GM23338 (cell line): ENCODE measurements at regions not wholly inside any gene's neighbourhood (a gene's known extent, or its start where the extent isn't known, plus 50 kb on each side); places are given as distances from the start of the nearest gene placed in this dataset.

ENCODE experiments used
- CREB1 ChIP-seq: fragments of 250-450 bp; sonication (Bioruptor Pico); IDR thresholded peaks from 2 replicates; pipeline ENCODE4 v1.5.0; 2020; ENCODE audit warnings: low read depth, mild to moderate bottlenecking, moderate library complexity
- EZH2 ChIP-seq: fragments of 200-600 bp; sonication (generic); IDR thresholded peaks from one replicate; pipeline ENCODE4 v1.8.0; 2017; ENCODE audit warnings: antibody characterized with exemption, mild to moderate bottlenecking, low read depth; ENCODE audit not compliant: unreplicated experiment
- EZH2phosphoT487 ChIP-seq: fragments of 200-600 bp; sonication (generic); IDR thresholded peaks from one replicate; pipeline ENCODE4 v1.8.1; 2018; ENCODE audit warnings: antibody characterized with exemption; ENCODE audit not compliant: unreplicated experiment
- JUNB ChIP-seq: IDR thresholded peaks from one replicate; pipeline ENCODE4 v1.6.1; 2016; ENCODE audit warnings: antibody characterized with exemption; ENCODE audit not compliant: unreplicated experiment
- NANOG ChIP-seq: IDR thresholded peaks from 2 replicates; pipeline ENCODE4 v1.6.1; 2016; ENCODE audit warnings: antibody characterized with exemption, borderline replicate concordance
- POLR2AphosphoS5 ChIP-seq: IDR thresholded peaks from 2 replicates; pipeline ENCODE4 v1.6.1; 2016; ENCODE audit warnings: antibody characterized with exemption, low read depth
- ZNF114 ChIP-seq: fragments of 250-450 bp; sonication (Bioruptor Pico); IDR thresholded peaks from 2 replicates; pipeline ENCODE4 v1.5.0; 2020; ENCODE audit warnings: mild to moderate bottlenecking, moderate library complexity
- ZNF331 ChIP-seq: fragments of 250-450 bp; sonication (Bioruptor Pico); IDR thresholded peaks from 2 replicates; pipeline ENCODE4 v1.5.0; 2020; ENCODE audit warnings: low read depth, mild to moderate bottlenecking, moderate library complexity
- TF ChIP-seq, protein P1 (sequence below): IDR thresholded peaks from one replicate; pipeline ENCODE4 v1.6.1; 2018; ENCODE audit warnings: antibody characterized with exemption; ENCODE audit not compliant: unreplicated experiment
- TF ChIP-seq, protein P2 (sequence below), 2 experiments: fragments of 200-600 bp in 1 of 2; sonication (generic) in 1 of 2; conservative IDR thresholded peaks; 2 replicates each; pipeline versions ENCODE4 v1.5.1 to v1.6.1; 2016 to 2017; ENCODE audit warnings: antibody characterized with exemption in 2 of 2, low read depth in 2 of 2, mild to moderate bottlenecking in 2 of 2, moderate library complexity in 1 of 2
- TF ChIP-seq, protein P3 (sequence below): fragments of 250-450 bp; sonication (Bioruptor Pico); IDR thresholded peaks from 2 replicates; pipeline ENCODE4 v1.5.0; 2020; ENCODE audit warnings: mild to moderate bottlenecking, moderate library complexity
- TF ChIP-seq, protein P4 (sequence below): IDR thresholded peaks from 2 replicates; pipeline ENCODE4 v1.6.1; 2016; ENCODE audit warnings: antibody characterized with exemption

DNA sequence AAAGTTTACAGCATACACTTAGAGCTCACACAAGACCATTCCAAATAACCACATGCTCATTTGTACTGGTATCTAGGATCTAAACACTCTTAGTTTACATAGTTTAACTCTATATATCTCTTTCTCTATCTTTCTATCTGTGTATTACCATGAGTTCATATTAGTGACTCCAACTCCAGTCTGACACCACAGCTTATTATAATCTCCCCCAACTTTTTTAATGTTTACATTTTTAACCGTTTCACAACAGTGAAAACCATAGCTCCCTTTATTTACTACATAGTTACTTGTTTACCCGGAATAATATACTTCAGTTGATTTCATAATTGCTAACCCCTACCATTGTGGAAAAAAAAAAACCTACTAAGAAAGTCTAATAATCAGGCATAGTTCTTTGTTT is 362.4 kb upstream of the RGS17 start:
- TF ChIP-seq, protein P1, sequence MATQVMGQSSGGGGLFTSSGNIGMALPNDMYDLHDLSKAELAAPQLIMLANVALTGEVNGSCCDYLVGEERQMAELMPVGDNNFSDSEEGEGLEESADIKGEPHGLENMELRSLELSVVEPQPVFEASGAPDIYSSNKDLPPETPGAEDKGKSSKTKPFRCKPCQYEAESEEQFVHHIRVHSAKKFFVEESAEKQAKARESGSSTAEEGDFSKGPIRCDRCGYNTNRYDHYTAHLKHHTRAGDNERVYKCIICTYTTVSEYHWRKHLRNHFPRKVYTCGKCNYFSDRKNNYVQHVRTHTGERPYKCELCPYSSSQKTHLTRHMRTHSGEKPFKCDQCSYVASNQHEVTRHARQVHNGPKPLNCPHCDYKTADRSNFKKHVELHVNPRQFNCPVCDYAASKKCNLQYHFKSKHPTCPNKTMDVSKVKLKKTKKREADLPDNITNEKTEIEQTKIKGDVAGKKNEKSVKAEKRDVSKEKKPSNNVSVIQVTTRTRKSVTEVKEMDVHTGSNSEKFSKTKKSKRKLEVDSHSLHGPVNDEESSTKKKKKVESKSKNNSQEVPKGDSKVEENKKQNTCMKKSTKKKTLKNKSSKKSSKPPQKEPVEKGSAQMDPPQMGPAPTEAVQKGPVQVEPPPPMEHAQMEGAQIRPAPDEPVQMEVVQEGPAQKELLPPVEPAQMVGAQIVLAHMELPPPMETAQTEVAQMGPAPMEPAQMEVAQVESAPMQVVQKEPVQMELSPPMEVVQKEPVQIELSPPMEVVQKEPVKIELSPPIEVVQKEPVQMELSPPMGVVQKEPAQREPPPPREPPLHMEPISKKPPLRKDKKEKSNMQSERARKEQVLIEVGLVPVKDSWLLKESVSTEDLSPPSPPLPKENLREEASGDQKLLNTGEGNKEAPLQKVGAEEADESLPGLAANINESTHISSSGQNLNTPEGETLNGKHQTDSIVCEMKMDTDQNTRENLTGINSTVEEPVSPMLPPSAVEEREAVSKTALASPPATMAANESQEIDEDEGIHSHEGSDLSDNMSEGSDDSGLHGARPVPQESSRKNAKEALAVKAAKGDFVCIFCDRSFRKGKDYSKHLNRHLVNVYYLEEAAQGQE, result no peak
- TF ChIP-seq ZNF331 (no peak), CREB1 (CRISPR knock-in tag) (no peak), EZH2 (no peak), POLR2AphosphoS5 (no peak), EZH2phosphoT487 (no peak), JUNB (no peak), NANOG (no peak), ZNF114 (CRISPR knock-in tag) (no peak)
- TF ChIP-seq, protein P2, sequence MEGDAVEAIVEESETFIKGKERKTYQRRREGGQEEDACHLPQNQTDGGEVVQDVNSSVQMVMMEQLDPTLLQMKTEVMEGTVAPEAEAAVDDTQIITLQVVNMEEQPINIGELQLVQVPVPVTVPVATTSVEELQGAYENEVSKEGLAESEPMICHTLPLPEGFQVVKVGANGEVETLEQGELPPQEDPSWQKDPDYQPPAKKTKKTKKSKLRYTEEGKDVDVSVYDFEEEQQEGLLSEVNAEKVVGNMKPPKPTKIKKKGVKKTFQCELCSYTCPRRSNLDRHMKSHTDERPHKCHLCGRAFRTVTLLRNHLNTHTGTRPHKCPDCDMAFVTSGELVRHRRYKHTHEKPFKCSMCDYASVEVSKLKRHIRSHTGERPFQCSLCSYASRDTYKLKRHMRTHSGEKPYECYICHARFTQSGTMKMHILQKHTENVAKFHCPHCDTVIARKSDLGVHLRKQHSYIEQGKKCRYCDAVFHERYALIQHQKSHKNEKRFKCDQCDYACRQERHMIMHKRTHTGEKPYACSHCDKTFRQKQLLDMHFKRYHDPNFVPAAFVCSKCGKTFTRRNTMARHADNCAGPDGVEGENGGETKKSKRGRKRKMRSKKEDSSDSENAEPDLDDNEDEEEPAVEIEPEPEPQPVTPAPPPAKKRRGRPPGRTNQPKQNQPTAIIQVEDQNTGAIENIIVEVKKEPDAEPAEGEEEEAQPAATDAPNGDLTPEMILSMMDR (conservative IDR thresholded peaks at IDR 0.05; ENCODE audit: low read depth in 2 of 2), result no peak
- TF ChIP-seq, protein P3, sequence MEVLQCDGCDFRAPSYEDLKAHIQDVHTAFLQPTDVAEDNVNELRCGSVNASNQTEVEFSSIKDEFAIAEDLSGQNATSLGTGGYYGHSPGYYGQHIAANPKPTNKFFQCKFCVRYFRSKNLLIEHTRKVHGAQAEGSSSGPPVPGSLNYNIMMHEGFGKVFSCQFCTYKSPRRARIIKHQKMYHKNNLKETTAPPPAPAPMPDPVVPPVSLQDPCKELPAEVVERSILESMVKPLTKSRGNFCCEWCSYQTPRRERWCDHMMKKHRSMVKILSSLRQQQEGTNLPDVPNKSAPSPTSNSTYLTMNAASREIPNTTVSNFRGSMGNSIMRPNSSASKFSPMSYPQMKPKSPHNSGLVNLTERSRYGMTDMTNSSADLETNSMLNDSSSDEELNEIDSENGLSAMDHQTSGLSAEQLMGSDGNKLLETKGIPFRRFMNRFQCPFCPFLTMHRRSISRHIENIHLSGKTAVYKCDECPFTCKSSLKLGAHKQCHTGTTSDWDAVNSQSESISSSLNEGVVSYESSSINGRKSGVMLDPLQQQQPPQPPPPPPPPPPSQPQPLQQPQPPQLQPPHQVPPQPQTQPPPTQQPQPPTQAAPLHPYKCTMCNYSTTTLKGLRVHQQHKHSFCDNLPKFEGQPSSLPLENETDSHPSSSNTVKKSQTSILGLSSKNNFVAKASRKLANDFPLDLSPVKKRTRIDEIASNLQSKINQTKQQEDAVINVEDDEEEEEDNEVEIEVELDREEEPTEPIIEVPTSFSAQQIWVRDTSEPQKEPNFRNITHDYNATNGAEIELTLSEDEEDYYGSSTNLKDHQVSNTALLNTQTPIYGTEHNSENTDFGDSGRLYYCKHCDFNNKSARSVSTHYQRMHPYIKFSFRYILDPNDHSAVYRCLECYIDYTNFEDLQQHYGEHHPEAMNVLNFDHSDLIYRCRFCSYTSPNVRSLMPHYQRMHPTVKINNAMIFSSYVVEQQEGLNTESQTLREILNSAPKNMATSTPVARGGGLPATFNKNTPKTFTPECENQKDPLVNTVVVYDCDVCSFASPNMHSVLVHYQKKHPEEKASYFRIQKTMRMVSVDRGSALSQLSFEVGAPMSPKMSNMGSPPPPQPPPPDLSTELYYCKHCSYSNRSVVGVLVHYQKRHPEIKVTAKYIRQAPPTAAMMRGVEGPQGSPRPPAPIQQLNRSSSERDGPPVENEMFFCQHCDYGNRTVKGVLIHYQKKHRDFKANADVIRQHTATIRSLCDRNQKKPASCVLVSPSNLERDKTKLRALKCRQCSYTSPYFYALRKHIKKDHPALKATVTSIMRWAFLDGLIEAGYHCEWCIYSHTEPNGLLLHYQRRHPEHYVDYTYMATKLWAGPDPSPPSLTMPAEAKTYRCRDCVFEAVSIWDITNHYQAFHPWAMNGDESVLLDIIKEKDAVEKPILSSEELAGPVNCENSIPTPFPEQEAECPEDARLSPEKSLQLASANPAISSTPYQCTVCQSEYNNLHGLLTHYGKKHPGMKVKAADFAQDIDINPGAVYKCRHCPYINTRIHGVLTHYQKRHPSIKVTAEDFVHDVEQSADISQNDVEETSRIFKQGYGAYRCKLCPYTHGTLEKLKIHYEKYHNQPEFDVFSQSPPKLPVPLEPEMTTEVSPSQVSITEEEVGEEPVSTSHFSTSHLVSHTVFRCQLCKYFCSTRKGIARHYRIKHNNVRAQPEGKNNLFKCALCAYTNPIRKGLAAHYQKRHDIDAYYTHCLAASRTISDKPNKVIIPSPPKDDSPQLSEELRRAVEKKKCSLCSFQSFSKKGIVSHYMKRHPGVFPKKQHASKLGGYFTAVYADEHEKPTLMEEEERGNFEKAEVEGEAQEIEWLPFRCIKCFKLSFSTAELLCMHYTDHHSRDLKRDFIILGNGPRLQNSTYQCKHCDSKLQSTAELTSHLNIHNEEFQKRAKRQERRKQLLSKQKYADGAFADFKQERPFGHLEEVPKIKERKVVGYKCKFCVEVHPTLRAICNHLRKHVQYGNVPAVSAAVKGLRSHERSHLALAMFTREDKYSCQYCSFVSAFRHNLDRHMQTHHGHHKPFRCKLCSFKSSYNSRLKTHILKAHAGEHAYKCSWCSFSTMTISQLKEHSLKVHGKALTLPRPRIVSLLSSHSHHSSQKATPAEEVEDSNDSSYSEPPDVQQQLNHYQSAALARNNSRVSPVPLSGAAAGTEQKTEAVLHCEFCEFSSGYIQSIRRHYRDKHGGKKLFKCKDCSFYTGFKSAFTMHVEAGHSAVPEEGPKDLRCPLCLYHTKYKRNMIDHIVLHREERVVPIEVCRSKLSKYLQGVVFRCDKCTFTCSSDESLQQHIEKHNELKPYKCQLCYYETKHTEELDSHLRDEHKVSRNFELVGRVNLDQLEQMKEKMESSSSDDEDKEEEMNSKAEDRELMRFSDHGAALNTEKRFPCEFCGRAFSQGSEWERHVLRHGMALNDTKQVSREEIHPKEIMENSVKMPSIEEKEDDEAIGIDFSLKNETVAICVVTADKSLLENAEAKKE (CRISPR knock-in tag), result no peak
- TF ChIP-seq, protein P4, sequence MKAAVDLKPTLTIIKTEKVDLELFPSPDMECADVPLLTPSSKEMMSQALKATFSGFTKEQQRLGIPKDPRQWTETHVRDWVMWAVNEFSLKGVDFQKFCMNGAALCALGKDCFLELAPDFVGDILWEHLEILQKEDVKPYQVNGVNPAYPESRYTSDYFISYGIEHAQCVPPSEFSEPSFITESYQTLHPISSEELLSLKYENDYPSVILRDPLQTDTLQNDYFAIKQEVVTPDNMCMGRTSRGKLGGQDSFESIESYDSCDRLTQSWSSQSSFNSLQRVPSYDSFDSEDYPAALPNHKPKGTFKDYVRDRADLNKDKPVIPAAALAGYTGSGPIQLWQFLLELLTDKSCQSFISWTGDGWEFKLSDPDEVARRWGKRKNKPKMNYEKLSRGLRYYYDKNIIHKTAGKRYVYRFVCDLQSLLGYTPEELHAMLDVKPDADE, result no peak
